ELR (cell line): ENCODE measurements at regions not wholly inside any gene's neighbourhood (a gene's known extent, or its start where the extent isn't known, plus 50 kb on each side); places are given as distances from the start of the nearest gene placed in this dataset.
"Not testable (repeated sequence)": the region's sequence is repeated elsewhere in the genome, so short reads cannot be mapped to it uniquely, and the experiment has no call there.

Experiments
- DNase-seq: peaks from one replicate; pipeline ENCODE4 v3.0.0-alpha.2; 2015; ENCODE audit warnings: low read depth

DNA sequence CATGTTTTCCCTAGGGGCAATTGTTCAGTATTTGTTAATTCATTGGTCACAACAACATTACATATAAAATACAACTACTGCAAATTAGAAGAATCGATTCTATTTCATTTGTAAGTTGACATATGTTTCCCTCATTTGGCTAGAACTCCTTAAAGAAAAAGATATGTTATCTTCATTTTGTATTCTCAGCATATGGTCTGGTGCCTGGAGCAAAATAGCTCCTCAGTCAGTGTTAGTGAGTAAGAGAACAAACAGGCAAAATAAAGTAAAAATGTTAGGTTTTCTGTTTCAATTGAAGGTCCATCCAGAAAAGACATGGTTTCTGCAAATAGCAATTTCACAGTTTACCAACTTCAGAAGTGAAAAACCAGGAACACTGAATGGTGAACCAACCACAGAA is 1343.1 kb downstream of the ROBO1 start:
- DNase-seq: no peak

DNA sequence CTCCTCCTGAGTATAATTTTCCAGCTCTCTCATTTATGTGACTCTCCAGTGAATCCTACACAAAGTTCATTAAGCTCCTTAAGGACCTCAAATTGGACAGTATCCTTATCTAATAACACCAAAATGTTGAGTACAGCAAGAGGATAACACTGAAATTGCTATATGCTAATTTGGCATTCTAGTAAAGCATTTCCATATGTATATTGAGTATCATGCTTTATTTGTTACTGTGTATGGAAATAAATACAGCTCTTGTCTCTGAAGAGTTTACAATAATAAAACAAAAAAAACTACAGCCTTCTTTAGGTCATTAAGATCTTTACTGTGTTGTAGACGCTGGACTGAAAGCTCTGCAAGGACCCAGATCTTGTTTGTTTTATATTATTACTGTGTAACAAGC is 1341.3 kb downstream of the ROBO1 start:
- DNase-seq: no peak

DNA sequence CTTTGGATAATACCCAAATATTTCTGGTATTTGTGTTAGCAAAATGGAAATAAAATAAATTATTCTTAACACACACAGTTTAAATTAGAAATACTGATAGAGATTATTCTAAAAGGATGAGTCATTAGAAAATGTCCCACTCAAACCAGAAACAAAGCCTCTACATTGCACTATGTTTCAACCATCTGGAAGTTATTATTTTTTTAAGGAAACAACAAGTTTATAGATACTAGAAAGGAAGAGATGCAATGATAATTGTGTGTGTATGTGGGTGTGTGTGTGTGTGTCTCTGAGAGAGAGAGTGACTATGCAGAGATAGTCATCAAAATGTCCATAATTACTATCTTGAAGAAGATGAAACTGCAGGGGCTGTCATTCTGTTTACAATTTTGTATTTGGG is 1340.5 kb downstream of the ROBO1 start:
- no peak for DNase-seq

DNA sequence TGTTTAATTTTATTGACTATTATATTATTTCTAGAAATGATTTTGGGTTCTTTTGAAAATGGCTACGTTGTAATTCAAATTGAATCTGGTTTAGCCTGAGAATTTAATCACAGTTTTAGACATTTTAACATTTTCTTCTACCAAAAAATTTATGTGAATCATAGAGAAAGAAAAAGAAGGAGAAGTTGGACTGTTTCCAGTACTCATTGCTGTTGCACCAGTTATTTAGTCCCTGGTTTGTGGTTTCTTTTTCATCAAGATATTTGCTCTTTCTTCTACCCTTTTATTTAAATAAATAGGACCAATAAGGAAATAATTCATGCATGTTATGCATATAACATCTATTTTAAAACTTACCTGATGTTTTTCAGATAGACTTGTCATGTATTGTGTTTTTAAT is 1337.1 kb downstream of the ROBO1 start:
- no peak for DNase-seq

DNA sequence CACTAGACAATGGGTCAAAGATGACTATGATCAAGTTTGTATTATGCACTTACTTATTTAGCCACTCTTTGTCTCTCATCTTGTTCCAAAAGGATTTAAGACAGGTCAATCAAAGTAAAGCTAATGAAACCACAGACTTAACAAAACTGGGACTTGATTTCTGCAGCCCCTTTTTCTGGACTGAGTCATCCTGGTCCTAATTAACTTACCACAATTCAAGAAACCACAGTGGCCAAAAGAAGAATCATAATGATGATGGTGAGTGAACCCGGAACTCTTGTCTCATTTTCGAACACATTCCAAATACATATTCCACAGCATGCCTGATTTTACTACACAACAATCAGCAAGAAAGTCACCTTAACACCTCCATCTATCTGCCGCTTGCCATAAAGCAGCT is 1333.0 kb downstream of the ROBO1 start:
- DNase-seq: no peak

DNA sequence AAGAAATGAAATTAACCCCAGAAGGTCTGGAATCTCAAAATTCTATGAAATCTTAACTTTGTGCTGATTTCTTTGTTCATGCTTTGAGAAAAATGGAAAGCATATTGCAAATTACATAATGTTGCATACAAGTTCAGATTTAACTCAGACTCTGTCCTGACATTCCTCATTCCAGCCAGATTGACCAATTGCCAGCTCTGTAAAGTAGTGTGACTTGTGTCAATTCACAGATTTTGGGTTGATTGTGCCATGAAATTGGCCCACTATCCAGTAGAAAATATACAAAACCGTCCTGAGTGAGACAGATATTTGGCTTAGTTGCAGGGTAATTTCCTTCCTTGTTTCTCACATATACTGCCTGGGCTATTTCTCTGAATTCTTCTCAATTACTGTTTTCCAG is 1312.6 kb downstream of the ROBO1 start:
- no peak for DNase-seq

DNA sequence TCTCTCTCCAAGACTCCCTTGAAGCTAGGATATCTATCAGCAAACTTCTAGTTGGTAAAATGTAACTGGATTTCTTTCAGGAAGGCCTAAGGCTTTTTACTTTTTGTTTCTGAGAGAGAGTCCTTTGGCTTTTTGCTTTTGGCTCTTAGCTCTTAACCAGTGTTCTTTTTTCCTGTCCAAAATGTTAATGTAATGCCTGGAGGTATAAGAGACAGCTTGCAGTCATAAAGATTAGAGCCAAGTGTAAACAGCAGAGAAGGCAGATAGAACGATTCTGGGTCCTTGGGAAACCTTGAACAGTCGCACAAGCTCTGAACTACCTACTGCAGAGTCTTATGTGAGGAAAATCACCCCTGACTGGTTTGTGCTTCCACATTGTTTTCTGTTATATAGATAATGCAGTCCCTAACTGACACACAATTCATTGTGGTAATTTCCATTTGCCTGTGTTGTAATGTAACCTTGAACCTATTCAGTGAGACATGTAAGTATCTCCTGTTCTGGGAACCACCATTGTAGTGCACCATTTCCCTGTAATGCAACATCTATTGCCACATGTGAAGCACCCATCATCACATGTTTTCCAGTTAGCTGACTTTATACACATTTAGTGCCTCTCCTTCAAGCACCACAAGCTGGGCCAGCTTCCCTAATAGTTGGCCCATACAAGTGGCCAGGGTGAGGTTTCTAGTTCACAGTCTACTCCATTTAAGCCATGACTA is 1311.9 kb downstream of the ROBO1 start:
- no peak for DNase-seq

DNA sequence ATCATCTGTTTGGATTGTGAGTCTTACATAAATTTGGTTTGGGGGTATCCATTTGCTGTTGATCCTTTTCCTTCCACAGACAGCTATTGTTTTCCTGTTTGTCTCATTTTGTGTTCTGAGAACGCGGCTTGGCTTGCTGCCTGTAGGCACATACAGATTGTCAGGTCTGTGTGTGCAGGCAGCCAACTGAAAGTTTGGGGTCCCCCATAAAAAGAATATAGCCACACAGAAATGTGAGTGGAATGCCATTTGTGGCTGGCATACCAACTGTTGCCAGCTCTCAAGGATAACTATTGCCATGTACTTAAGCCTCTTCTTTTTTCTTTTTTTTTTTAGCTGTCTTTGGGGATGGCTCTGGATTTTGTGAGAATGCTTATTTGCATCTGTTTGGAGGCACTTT is 1308.0 kb downstream of the ROBO1 start:
- no peak for DNase-seq

DNA sequence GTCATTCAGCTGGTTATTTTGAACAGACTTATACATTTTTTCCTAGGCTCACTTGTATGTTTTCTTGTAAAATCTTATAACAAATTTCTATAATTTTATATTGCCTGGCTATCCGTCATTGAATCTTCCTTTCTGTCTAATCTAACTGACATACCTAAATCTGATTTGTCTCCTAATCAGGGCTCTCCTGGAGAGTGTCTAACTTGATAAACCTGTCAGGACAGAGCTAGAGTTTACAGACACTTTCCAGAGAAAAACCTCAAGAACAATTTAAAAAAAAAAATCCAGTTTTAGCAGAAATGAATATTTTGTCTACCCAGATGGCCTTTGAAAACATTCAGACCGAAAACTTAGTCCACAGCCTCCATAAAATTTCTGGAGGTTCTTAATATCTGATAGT is 1305.8 kb downstream of the ROBO1 start:
- DNase-seq: no peak

DNA sequence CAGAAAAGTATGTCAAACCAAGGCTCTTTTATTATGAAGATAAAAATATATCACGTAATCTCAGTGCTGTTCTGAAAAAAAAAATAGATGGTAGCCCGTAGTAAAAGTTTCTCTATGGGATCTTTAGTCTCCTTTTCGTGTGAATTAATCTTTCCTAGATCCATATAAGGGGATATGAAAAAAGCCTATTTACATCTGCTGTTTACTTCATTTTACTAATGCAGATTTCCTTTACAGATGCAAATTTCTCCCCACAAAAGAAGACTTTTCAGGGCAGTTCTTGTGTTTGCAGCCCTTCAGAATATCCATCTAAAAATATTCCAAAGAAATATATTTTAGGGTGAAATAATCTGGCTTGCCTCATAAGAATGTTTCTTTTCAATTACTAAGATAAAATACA is 1291.7 kb downstream of the ROBO1 start:
- no peak for DNase-seq

DNA sequence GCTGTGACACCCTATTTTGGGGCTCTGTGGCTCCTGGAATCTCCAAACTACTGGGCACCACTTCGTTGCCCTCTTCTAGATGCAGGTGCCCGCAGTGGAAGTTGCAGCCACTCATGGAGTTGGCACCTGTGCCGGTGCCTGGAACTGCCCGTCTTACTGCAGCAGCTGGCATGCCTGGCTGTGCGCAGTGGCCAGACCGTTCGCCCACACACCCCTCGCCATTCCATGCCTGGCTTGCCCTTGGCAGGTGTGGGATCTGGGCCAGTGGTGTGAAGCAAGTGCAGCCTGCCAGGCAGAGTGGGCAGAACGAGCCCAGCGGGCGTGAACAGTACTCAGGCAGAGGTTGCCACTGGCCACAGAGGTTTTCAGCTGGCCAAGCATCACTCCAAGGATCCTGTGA is 1286.7 kb downstream of the ROBO1 start:
- no peak for DNase-seq

DNA sequence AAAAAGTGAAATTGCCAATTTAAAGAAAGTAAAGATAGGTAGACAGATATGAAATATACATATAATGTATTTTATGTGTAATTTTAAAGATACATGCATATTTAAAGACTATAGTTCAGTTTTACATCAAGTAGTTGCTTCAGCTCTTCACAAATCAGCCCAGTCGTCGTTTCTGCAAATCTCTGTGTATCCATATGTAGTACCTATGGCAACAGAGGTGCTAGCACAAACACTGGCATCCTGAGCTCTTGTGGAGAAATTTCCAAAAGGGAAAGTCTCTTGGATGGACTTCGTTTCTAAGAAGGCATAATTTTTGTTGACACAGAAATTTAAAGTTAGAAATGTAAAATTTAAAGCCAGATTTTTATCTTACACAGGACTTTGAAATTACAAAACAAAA is 1284.7 kb downstream of the ROBO1 start:
- no peak for DNase-seq

DNA sequence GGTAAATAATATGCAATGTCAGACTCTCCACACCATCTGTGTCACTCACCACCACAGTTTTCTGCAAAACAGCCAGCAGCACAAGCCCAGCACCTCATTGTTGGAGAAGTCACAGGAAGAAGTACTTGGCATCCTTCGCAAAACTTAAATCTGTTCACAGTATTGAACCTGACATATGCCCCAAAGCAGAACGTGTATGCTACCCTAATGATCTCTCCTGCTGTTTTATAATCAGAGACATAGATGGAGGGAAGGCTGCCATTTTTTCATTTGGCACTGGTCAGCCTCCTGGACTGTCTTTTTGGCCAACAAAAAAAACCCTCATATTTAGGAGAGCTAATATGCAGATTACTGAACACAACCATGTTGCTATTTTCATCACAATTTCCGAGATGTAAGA is 1272.9 kb downstream of the ROBO1 start:
- DNase-seq: no peak

DNA sequence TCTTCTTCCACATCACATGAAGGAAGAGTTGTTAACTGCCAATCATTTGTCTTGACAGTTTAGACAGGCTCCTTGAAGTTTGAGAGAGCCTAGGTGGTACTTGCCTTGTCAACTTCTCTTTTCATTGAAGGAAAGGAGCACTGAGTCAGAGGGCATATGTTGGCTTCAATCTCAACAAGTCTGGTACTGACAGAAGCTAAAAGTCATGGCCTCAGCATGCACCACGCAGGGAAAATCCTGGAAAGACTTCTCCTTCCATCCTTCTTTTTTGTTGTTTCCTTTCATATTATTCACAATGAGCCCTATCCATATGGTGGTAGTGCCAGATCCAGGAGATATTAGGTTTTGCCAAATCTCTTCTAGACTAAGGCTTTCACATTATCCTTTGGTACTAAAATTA is 1272.5 kb downstream of the ROBO1 start:
- no peak for DNase-seq

DNA sequence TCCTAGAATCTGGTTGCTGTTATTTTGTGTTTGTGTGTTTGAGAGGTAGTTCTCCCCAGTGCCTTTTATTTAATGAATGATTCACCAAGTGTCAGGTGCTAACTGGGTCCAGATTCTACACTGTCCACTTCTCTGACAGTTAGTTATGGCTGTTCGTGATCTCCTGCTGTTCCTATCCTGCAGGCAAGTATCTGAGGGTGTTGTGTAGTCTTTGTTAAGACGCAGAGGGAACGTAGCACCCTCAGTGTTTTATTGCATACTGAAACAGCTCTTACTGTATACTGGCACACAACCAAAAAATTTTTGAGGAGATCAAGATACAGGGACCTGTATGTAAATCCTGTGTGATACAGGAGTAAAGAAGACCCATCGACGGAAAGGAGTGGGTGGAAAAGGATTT is 1271.3 kb downstream of the ROBO1 start:
- DNase-seq: no peak

DNA sequence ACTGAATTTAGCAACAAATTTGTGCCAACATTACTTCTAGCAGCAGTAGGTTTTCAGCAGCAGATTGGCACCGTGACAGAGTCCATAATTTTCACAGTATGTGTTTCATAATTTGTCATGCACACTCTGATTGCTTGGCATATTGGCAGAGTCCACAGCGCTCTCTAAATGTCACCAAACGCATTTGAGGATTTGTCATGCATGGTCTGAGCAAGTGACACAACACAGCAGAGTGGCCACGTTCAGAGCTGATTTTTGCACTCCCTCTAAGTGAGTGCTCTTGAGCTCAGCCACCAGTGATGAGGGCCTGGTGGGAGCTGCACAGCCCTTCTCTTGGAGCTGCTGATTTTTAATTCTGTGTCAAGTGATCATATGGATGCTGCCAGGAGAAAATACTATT is 1270.8 kb downstream of the ROBO1 start:
- no peak for DNase-seq

DNA sequence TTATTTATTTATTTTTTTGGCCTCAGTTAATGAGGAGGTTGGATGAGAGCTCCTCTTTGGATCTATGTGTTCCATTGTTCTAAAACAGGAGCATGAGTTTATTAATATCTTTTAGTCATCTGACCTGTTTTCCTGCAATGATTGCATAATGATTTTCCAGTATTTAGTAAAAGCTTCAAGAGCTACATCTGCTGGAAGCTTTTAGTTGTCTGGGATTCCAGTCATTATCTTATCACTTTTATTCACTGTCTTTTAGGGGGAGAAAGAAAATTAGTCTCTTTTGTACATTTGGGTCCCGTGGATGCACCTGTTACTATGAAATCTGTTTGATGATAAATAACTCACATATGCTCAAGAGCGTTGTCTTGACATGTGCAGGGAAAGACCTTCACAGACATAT is 1270.0 kb downstream of the ROBO1 start:
- no peak for DNase-seq

DNA sequence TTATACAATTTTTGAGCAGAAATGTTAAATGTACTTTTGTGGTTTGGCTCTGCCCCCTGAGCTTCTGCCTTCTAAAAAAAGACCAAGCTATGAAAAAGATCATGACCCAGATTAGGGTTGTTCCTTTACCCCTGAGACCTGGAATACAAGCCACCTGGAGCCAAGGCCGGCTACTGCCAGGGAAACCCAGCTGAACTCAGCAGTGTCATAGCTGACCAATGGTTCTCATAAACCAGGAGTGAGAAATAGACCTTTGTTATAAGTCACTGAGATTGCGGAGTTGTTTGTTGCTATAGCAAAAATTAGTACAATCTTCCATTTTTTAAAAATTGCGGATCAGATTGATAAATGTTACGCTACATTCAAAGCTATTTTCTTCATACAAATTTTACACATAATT is 1261.7 kb downstream of the ROBO1 start:
- no peak for DNase-seq

DNA sequence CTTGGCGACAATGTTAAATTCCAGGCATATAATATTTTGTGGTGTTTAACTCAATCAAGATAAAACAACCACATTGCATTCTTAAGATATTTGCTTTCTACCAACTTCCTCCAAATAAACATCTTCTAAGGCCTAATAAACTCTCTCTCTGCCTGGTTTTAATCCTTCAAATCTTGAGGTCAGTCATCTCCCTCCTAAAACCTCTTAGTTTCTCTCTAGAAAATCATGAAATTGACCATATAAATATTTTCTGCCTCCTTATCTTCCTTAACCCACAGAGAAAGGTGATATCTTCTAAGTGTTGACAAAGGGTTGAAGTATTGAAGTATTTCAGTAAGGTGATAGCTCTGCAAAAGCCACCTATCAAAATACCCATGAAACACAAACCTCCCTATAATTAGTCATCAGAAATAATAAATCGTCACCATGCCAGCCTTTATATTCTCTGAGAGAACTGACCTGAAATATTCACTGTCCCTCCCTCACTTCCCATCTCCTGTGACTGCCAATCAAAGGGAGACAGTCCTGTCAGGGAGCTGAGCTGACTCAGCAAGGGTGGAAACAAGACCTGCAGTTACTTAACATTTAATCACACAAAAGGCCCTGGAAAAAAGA is 1261.1 kb downstream of the ROBO1 start:
- DNase-seq: peak; percentile 9

DNA sequence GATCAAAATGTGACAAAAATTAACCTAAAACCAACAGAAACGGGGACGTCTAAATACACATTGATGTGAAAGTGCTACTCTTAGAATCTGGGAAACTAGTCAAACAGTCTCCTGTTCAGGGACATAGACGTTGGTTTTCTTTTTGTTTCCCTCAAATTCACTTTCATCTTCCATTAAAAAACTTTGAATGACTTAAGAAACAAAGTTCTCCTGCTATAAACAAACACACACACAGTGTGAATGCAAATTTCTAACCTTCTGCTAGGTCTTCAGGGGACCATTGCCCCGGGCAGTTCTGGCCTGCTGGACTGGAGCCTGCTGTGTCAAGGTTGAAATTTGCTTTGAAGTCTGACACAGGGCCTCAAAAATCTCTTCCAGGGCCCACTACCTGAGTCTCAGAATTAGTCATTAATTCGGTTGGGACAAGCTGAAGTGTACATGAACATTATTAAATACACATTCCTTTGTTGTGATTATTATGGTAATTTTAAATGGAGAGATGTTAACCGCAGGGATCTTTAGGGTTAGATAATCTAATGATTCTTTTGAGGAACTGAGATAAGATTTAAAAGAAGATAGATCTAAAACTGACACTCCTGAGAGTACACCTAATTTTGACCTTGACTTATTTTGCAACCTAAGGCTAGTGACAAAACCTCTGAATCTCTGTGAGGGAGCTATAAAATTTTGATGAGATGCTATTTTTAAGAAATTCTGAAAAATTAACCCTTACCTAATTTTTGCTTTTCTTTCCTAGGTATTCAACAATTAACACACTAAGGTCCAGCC is 1260.4 kb downstream of the ROBO1 start:
- DNase-seq: peak; percentile 10

DNA sequence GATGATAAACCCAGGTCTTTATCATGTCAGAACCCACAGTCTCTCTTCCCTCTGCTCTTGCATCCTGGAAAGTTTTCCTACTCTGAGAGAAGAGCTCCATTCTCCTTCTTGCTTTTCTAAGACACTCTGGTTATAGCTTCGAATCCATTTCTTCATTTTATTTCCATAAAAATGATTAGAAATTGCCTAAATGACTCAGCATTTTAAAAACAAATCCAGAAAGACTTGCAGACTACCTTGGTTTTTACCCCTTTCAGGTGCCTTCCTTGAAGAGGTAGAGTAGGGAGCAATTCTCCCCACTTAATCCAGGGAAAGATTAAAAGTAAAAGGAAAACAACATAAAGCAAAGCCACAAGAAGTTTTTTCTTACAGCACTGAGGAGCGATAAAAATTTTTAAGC is 1256.0 kb downstream of the ROBO1 start:
- no peak for DNase-seq

DNA sequence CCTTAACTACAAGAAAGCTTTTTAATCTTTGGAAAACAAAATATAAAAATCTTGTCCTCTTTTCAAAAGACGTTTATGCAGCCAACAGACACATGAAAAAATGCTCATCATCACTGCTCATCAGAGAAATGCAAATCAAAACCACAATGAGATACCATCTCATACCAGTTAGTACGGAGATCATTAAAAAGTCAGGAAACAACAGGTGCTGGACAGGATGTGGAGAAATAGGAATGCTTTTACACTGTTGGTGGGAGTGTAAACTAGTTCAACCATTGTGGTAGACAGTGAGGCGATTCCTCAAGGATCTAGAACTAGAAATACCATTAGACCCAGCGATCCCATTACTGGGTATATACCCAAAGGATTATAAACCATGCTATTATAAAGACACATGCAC is 1255.0 kb downstream of the ROBO1 start:
- not testable (repeated sequence) for DNase-seq

DNA sequence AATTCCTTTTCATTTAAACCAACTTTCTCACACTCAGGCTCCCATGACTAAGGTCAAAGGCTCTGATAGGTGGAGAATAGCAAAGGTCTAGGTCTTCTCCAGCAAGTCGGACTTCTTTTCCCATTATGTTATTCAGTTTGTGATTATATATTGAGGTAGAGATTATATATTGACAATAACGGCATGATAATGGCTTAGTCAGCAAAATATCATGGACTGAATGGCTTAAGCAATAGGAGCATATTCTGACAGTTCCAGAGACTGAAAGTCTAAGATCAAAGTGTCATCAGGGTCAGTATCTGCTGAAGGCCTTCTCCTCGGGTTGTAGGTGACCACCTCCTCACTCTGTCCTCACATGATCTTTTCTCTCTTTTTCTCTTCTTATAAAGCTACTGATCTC is 1251.4 kb downstream of the ROBO1 start:
- no peak for DNase-seq
